GM12864 (cell line): ENCODE measurements at regions not wholly inside any gene's neighbourhood (a gene's known extent, or its start where the extent isn't known, plus 50 kb on each side); places are given as distances from the start of the nearest gene placed in this dataset.
A peak's percentile ranks its signal among the peaks of the same experiment; 100 is the strongest.

Source experiments
- DNase-seq: peaks from one replicate; pipeline ENCODE4 v3.0.0-alpha.2; 2011; ENCODE audit warnings: low read depth
- H3K4me3 ChIP-seq: 2 replicates; pipeline ENCODE4 v1.5.1; 2011; ENCODE audit warnings: mild to moderate bottlenecking, low read depth, low read length, control low read depth
- TF ChIP-seq, protein P1 (sequence below): IDR thresholded peaks from 2 replicates; pipeline ENCODE4 v1.5.1; 2011; ENCODE audit warnings: low read depth, mild to moderate bottlenecking, moderate library complexity, low read length, control low read depth, inconsistent platforms; ENCODE audit errors: missing control alignments

DNA sequence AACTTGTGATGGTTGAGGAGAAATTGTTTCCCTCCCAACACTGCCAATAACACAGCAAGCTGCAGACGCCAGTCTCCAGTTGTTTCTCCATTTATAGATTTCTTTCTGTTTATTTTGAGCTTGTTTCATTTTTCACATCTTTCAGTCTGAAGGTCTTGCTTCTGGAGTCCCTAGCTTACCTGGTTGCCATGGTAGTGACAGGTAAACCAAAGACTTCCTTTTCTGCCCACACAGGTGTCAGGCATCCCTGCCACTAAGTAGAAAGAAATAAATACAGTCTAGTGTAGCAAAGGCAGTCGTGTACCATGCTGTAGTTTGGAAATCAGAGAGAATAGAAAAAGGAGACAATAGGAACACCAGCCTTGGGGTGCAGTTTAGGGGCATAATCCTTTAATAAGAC is 82.8 kb downstream of the MARCHF4 start:
- H3K4me3 ChIP-seq = no peak overlapping the region
- no peak for DNase-seq
- TF ChIP-seq, protein P1, sequence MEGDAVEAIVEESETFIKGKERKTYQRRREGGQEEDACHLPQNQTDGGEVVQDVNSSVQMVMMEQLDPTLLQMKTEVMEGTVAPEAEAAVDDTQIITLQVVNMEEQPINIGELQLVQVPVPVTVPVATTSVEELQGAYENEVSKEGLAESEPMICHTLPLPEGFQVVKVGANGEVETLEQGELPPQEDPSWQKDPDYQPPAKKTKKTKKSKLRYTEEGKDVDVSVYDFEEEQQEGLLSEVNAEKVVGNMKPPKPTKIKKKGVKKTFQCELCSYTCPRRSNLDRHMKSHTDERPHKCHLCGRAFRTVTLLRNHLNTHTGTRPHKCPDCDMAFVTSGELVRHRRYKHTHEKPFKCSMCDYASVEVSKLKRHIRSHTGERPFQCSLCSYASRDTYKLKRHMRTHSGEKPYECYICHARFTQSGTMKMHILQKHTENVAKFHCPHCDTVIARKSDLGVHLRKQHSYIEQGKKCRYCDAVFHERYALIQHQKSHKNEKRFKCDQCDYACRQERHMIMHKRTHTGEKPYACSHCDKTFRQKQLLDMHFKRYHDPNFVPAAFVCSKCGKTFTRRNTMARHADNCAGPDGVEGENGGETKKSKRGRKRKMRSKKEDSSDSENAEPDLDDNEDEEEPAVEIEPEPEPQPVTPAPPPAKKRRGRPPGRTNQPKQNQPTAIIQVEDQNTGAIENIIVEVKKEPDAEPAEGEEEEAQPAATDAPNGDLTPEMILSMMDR = no peak

DNA sequence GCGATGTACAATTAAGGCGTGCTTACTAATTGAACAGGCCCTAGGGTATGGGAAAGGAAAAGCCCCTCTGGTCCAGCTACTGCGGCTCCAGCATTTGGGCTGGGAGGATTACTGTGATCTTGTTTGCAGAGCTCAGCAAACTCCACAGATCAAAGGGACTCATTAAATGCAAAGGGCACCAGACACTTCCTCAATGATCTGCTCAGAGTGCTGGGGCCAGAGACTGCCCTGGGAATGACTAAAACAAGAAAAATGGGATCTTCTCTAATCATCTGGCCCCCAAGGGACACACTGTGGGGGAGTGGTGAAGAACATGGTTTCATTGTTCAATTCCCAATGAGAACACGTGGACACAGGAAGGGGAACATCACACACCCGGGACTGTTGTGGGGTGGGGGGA is 85.0 kb downstream of the MARCHF4 start:
- no peak for DNase-seq
- H3K4me3 ChIP-seq = no peak overlapping the region
- TF ChIP-seq, protein P1 = no peak

DNA sequence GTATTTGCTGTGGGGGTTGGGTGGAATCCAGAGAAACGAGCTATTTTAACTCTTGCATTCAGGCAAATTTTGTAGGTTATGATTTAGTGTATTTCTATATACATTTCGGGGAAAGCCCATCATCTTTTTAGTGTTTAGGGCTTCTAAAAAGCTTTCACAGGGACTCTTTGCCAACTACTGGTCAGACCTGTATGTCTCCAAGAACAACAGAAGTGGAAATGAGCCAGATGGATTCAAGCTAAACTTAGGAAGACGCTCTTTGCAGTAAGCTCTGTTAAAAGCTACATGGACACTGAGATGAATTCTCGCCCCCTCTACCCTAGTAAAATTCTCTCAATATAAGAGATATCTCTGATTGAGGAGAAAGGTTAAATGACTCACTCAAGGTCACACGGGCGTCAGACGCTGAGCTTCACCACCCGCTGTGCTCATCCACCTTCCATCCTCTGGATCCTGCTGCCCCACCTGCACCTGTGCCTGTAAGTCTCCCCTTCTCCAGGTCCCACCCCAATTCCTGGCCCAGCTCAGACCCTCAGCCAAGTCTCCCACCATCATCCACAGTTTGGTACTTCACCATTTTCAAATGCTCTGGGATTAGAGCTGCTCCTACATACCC is 85.6 kb downstream of the MARCHF4 start:
- DNase-seq = no peak
- no peak overlapping the region for H3K4me3 ChIP-seq
- TF ChIP-seq, protein P1 = no peak

DNA sequence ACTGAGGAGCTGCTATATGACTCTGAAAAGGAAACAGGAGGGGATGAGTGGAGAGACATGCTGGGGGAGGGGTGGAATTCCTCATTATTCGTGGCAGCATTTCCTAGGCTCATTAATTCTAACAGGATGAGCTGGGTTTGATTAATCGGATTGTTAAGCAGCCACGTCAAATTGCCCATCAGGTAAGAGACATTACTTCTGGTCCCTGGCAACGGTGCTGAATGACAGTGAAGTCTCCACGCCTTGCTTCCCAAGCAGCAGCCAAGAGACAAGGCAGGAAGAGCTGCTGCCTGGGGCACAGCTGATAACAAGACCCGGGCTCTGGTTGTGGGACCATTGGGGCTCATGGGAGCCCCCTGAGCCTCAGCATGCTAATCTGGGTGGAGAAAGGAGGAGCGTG is 86.6 kb downstream of the MARCHF4 start:
- TF ChIP-seq, protein P1 = no peak
- DNase-seq = no peak
- H3K4me3 ChIP-seq = no peak overlapping the region

DNA sequence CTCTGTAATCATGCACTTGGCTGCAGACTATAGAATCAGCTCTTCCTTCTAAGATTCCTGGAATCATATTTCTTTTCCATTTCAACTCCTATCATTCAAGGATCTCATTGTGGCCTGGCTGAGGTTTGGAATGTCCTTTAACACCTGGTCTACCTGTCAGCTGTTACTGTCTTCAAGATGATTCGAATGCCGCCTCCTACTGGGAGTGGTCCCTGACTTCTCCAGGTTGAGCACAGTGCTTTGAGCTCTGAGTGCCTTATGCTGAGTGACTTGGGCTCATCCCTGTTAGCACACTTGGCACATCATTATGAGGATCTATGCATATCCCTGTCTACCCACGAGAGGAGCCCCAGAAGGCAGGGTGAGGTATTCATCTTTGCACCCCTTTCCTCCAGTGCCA is 87.6 kb downstream of the MARCHF4 start:
- TF ChIP-seq, protein P1 = no peak
- no peak overlapping the region for H3K4me3 ChIP-seq

DNA sequence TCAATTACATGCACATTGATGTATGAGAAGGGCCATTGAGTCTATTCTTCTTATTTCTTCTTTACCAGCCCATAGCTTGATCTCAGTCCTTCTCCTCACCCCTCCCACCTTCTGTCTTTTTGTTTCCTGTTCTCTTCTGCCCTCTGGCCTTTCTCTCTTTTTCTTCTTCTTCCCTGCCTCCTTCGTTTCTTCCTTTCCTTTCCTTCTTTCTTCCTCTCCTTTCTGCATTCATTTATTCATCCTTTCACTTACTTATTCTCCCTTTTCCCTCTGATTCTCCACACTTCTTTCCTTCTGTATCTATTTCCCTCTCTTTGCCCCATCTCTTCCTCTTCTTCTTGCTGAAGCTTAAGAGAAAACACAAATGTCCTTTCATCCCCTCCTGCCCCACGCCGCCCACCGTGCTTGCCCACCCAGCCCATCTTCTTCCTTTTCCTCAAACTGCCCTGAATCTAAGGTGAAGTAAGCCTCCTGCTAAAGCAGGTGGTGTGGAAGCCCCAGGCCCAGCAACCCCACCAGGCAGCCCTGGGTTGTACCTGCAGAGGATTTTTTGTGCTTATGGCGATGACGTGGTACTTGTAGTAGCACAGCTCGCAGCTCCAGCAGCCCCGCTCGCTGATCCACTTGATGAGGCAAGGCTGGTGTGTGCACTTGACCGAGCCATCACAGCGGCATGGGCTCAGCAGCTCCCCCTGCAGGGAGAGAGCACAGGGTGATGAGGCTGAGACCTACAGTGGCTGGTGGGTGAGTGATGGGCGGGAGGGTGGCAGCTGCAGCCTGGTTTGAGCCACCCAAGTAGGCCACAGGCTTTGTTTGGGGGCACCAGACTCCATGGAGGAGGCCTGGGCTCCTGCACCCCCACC is 89.0 kb downstream of the MARCHF4 start:
- H3K4me3 ChIP-seq = no peak overlapping the region
- TF ChIP-seq, protein P1 = peak; percentile 90
- DNase-seq = peak; percentile 15

More for the DNA sequence above, 87.6 kb downstream of the MARCHF4 start:
- no peak for DNase-seq

DNA sequence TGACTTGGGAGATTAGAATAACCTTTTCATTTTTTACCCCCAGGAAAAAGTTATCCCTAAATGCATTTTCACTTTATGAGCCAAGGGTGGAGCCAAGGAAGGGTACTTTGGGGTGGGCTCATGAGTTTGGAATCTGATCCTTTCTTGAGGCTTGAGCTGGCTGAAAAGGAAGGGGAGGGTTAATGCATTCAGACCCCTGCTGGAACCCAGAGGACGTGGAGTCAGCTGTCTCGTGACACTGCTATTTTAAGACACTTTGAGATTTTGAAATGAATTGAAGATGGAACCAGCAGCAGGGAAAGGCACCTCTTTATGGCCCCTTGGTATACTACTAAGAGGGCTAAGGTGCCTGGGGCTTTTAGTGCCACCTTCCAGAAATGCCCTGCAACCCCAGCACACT is 90.4 kb downstream of the MARCHF4 start:
- DNase-seq = no peak
- H3K4me3 ChIP-seq = no peak overlapping the region
- TF ChIP-seq, protein P1 = no peak
